CD4-positive, alpha-beta T cell treated with Interleukin-1 beta for 1 hour (primary cell): ENCODE measurements at regions not wholly inside any gene's neighbourhood (a gene's known extent, or its start where the extent isn't known, plus 50 kb on each side); places are given as distances from the start of the nearest gene placed in this dataset.
A peak's percentile ranks its signal among the peaks of the same experiment; 100 is the strongest.
"Not testable (repeated sequence)": the region's sequence is repeated elsewhere in the genome, so short reads cannot be mapped to it uniquely, and the experiment has no call there.

Experiments used
- DNase-seq, 2 donors: peaks; one replicate each; pipeline ENCODE4 v3.0.0-alpha.2; 2020 to 2022

DNA sequence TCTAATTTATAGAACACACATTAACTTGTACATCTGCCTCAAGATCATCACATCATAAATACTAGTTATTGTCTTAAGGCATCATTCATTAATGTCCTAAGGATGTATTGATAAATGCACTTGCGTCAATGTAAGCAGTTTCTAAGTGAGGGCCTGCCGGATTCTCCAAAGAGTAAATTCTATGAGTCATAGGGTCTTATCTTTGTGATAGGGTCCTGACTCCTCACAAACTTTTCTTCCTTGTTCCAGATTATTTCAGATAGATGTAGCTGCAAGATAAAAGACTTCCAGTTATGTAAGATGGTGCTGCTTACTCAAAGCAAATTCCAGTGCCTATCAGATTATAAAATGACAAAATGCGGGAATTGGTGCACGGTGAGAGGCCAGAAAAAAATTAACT, 315.0 kb upstream of the SLC39A10 start:
- no peak for DNase-seq

DNA sequence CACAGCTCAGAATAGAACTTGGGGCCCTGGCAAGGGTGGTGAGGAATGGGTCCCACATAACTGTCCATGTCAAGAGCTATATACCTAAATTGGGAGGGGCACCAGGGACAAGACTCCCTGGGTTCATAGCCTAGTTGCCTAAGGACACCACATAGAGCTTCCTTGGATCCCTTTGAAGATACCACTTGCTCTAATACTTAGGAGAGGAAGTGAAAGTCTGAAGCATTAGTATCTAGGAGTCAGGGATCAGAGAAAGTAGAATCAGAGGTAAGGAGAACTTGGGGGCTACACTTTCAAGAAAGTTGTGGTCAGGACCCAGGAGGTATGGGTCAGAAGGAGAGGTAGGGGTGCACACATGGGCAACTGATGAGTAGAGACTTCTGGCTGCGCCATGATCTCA, 318.2 kb upstream of the SLC39A10 start:
- no peak for DNase-seq

DNA sequence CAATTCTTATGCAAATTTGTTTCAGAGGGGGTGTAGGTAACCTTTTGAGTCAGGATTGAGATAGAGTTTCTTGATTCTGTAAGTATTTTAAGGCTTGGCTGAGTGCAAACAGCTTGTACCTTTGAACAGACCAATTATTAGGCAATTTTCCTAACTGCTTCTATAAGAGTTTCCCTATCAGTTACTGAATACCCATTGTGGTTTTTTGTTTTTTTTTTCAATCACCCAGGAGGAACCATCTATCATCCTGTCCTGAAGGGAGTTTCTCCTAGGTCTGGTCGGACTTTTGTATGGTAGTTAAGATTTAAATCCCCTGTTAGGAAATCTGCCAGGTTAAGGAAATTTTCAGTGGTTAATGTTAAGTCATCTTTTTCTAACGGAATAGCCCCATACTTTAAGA, 319.4 kb upstream of the SLC39A10 start:
- no peak for DNase-seq

DNA sequence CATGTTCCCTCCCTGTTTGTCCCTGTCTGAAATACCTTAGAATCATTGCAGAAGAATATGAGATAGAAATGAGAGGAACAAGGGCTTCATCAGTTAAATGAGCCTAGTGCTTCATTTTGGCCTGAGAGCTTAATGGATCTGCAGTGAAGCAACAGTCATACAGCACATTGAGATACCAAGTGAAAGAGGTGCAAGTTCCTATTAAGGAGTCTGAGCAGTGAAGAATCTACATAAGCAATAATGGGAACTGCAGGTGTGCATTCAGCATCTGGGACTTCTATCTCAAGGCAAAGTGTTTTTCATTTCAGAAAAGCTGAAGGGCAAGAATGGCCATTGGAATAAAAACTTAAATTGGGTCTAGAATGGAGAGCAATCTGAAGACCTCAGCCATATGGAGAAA, 323.2 kb upstream of the SLC39A10 start:
- DNase-seq = no peak

DNA sequence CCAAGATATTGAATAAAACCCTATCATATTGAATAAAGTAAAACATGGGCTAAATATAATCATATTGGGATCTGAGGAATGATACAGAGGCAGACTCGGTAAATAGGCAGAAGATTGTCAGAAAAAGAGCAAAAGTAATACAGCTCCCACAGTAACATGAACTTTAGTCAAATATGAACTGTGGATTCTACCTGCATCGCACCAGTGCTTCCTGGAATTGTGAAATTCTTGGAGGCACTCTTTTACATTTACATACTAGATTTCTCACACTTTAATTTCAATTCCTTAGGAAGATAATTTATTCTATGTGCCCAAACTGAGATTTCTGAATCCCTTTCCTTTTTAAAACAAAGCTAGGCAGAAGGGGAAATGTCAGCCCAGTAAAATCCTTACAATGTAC, 325.1 kb upstream of the SLC39A10 start:
- no peak for DNase-seq

DNA sequence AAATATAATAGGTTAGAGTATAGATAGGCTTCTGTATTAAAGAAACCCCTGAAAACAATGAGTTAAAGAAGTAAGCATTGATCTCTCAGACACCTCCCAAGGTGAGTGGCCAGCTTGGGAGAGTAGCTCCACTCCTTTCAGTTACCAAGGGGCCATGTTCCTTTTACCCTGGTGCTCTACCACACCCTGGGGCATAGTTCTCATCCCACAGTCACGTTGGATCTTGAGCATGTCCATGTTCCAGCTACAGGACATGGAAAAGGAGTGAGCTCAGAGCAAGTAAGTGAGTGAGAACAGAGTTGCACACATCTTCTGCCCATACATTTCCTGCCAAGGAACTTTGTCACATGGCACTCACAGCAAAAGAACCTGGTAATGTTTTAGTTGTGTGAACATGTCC, 325.9 kb upstream of the SLC39A10 start:
- DNase-seq = no peak

DNA sequence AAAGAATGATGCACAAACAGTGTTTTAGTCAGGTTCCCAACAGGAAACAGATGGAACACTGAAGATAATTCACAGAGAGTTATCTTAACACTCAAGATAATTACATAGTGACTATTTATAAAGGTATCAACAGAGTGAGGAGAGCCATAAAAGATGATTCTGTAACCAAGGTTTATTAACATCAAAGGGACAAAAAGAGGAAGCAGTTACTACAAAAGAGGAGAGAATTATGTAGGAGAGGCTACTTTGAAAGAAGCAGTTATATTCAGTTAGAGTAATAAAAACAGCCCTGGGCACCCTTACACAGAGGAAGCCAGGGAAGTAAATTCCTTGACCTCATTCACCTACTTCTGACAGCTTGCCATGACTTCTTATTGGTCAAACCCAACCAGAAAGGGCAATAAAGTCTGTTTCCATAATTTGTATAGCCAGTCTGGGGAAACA, 326.5 kb upstream of the SLC39A10 start:
- no peak for DNase-seq

DNA sequence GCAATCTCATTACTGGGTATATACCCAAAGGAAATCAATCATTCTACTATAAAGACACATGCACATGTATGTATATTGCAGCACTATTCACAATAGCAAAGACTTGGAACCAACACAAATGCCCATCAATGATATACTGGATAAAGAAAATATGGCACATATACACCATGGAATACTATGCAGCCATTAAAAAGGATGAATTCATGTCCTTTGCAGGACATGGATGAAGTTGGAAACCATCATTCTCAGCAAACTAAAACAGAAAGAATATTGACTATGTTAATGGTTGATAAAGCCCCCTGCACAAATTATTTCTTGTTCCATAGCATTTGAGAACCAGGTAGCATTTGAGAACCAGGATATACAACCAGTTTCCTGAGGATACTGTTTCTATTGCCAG, 327.2 kb upstream of the SLC39A10 start:
- DNase-seq = not testable (repeated sequence)

DNA sequence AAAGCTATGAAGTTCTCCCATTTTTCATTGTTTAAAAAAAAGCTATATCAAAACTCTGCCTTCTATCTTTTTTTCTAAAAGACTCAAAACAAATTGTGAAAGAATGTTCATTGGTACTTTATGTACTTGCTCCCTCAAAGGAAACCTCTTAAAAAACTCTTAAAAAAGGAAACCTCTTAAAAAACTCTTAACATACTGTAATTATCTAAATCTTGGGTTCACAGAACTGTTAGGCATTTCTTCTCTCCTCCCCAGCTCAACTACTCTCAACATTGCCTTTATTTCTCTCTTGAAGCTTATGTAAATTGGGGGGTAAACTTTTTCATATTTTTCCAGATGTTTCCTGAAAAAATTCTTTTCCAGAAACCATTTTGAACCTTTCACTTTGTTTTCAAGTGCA, 330.5 kb upstream of the SLC39A10 start:
- no peak for DNase-seq

DNA sequence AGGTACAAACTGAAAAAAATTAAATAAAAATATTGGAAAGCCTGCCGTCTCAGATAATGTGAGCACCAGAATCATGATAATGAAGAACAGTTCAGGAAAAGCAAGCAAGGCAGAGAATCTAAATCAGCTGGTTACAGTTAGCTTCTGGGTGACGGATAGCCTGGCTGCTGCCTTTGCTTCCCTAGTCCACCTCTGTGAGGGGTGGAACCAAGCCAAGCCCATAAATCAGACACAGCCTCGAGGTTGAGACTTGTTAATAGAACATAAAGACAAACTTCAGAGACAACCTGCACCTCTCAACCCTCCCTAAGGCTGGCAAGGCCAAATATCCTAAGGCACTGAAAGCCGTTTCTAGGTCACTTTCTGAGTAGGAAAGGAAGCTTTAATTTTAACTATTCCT, 334.7 kb upstream of the SLC39A10 start:
- no peak for DNase-seq

DNA sequence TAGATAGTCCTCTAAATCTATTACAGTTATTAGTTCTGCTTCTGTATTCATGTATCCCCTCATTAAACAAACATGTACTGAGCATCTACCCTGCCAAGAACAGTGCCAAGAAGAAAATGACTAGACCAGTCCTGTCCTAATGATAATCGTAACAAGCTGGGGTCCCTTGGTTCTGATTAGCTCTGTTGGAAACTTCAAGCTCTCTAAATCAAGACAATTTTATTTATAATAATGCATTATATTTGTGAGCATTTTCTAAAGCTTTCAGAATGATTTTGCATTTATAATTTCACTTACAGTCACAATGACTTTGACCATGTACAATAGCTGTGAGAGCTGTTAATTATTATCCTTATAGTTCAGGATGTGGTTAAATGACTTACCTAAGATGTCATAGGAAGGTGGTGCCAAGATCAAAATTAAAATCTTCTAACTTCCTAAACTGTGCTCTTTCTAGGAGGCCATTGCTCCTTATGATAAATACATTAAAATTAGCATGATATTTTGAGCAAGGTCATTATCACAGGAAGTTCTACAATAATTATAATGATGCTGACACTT, 336.5 kb upstream of the SLC39A10 start:
- DNase-seq = no peak

DNA sequence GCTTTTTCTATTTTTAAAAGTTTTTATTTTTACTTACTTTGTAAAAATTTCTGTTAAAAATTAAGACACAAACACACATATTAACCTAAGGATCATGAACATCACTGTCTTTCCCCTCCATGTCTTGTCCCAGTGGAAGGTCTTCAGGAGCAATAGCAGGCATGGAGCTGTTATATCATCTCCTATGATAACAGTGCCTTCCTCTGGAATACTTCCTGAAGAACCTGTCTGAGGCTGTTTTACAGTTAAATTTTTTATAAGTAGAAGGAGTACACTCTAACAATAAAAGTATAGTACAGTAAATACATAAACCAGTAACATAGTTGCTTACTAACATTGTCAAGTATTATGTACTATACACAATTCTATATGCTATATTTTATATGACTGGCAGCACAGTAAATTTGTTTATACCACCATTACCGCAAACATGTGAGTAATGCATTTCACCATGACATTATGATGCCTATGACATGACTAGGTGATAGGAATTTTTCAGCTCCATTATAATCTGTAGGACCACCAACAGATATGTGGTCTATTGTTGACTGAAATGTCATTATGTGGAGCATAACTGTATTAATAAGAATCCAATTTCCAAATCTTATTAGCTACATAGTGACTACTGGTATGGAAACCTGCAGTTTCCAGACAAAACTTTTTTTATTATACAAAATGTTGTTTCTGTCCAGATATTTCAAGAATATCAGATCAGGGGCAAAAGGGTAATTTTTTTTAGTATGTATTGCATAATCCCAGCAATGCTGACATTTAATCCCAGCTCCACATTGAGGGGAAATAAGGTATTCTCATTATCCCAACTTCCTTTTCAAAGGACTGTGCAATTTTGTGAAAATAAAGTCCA, 337.2 kb upstream of the SLC39A10 start:
- no peak for DNase-seq

DNA sequence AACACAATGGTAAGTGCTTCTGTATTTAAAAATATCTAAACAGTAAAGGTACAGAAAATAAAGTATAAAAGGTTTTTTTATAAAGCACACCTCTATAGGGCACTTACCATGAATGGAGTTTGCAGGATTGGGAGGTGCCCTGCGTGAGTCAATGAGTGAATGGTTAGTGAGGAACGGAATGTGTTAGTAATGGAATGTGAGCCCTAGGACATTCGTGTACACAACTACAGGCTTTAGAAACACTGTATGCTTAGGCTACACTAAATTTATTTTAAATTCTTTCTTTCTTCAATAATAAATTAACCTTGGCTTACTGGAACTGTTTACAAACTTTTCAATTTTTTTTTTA, 337.9 kb upstream of the SLC39A10 start:
- DNase-seq = no peak

DNA sequence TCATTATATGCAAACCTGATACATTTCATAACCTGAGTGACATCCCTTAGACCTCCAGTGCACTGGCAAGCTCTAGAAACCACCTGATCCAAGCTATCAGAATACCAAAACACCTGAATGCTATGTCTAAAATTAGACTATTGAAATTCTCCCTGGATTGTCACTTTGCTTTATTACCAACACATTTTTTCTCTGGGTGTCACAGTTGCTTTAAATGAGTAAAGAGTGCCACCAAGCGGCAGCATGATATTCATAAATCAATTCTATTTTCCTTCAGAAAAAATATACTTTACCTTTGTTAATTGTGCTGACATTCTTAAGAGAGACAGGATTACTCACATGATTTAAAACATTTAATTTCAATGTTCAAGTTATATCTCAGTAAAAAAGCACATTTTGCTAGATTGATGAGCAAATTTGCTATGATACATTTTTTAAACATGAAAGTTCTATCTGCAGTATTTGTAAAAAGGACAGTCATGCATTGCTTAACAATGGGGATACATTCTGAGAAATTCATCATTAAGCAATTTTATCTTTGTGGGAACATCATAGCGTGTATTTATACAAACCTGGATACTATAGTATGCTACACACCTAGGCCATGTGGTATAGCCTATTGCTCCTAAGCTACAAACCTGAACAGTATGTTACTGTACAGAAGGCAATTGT, 338.4 kb upstream of the SLC39A10 start:
- peak; percentile 16 to 55 for DNase-seq

DNA sequence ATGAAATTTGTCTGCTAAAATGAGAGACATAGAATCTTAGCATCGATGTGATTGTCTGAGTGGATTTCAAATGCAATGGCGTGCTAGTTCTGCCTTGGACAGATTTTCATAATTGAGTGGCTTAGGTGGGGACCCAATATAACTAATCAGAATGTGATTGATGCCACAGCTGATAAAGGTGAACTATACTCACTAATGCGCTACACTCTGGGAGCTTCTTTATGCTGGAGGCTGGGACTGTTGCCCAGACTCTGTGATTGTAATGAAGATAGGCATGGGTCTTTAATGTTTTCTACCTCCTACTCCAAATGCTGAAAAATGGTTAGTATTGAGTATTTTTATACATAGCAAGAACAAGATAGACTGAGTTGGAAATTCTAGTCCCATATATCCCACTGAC, 339.5 kb upstream of the SLC39A10 start:
- DNase-seq = no peak

DNA sequence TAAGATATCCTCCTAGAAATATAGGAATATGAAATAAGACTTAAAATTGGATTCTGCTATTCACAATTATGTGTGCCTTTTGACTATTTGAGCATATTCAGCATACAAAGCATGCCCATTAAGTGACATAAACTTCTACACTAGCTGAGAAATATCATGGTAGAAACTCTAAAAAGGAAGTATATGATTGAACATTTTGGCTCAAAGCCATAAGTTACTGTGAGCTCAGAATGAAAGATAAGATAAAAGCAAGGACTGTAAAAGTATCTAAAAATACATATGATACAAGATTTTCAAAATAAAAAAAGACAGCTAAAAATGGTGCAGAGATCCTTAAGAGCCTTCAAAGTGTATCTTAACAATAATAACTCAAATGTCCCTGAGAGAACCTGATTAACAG, 340.5 kb upstream of the SLC39A10 start:
- no peak for DNase-seq

DNA sequence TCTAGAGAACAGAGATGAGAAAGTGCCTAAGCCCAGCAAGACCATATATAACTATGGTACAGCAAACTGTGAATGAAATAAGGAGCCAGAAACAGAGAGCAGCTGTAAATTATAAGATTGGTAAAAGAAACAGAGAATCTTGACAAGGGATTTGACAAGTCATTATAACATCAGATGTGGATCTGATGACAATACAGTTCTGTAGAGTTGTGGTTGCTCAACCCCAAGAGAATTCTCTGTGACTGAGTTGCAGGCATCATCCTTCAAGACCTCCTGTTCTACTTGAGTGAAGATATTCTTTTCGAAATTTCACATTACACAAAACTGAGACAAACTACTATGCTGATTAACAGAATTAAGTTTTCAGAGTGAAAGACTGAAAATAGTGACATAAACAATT, 343.1 kb upstream of the SLC39A10 start:
- DNase-seq = no peak

DNA sequence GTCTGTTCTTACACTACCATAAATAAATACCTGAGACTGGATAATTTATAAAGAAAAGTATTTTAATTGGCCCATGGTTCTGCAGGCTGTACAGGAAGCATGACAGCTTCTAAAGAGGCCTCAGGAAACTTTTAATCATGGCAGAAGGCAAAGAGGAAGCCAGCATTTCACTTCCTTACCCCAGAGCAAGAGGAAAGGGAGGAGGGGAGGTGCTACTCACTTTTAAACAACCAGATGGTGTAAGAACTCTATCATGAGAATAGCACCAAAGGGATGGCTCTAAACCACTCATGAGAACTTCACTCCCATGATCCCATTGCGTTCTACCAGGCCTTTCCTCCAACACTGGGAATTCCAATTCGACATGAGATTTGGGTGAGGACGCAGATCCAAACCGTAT, 344.4 kb upstream of the SLC39A10 start:
- no peak for DNase-seq

DNA sequence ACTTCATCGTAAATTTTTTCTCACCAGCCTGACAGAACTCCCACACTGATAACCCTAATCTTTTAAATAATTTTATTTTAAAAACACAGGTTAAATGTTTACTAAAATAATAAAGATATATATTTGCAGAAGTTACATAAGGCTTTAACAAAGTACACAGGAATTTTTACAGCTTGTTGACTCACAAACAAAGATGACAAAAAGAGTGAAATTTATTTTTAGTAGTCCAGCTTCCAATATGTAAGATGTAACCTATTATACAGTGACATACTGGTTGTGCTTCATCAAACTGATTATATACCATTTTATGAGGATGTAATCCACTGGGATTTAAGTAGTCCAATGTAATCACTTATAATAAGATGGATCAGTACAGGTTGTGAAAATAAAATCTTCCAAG, 348.9 kb upstream of the SLC39A10 start:
- DNase-seq = no peak

DNA sequence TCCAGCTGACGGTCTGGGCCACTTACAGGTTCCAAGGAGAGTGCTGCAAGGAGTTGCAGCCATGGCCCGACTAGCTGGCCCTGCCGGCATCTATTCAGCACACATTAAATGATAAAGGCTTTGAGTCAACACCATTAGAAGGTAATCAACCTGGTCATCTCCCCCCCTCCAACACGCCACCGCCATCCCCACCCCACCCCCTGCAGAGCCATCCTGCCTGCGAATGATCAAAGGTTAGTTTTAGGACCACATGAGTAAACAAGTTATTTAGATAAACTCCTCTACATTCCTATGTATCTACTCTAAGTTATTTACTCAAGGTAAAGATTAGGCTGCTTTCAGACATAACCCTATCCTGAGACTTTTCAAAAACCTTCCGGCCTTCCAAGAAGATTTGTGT, 349.3 kb upstream of the SLC39A10 start:
- no peak for DNase-seq

DNA sequence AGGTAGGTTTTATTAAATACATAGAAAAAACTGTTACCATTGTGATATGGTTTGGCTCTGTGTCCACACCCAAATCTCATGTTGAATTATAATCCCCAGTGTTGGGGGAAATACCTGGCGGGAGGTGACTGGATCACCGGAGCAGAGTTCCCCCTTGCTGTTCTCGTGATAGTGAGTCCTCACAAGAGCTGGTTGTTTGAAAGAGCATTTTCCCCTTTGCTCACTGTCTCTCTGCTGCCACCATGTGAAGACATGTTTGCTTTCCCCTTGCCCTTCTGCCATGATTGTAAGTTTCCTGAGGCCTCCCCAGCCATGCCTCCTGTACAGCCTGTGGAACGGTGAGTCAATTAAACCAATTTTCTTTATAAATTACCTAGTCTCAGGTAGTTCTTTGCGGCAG, 352.7 kb upstream of the SLC39A10 start:
- no peak for DNase-seq

DNA sequence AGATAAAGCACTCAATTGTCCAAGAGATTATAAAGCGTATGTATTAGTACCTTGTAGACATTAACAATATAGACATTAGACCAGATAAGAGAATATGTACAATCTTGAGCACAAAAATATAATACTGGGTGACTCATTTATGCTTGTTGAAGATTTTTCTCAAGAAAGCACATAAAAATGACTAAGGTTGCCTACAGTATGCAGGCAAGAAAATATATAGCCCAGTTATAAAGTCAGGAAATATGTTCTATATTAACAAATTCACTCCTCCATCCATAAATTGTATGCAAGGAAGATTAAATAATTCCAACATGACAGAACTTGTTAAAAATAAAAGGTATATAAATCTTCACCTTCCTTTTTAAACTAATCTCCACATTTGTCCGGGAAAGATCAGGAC, 356.4 kb upstream of the SLC39A10 start:
- DNase-seq = no peak

DNA sequence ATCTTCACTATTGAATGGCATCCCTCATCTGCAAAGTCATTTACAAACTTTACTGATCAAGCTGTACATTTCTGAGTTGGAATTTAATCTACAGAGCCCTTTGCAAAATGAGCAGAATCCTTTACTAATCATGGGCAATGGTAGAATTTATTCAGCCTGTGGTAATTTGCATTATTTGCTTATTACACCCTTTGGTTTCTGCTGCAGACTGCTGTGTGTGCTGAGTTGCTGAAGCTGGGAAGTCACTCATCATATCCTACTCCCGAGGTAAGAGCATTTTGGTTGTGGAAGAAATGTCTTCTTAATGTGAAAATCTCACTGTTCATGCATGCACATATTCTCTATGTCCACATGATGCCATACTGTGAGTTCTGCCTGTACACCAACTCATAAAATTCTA, 357.4 kb upstream of the SLC39A10 start:
- DNase-seq = no peak

DNA sequence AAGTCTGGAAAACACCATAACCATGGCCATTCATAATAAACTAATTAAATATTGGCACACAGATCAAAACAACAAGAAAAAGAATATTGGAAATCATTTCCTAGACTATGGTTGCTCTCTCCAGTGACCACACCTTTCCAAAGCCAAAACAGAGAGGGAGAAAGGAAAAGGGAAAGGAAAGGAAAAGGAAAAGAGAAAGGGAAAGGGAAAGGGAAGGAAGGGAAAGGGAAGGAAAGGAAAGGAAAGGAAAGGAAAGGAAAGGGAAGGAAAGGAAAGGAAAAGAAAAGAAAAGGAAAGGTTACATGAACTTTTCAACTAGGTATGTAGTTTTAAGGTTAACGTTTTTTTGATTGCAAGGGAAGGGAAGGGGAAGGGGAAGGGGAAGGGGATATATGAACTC, 360.5 kb upstream of the SLC39A10 start:
- no peak for DNase-seq
